ENCODE measurements at regions not wholly inside any gene's neighbourhood (a gene's known extent, or its start where the extent isn't known, plus 50 kb on each side); places are given as distances from the start of the nearest gene placed in this dataset.
"Not testable (repeated sequence)": the region's sequence is repeated elsewhere in the genome, so short reads cannot be mapped to it uniquely, and the experiment has no call there.

- DNase-seq (ENCODE audit: low spot score) = no peak
Measured at GRCh38 chr2:145909766-145910165, 1389.8 kb upstream of the ZEB2 start.

GRCh38 chr2:145909175-145909755 is 1389.3 kb upstream of the ZEB2 start:
- DNase-seq (ENCODE audit: low spot score) = no peak

- DNase-seq (ENCODE audit: low spot score) = no peak
Measured at GRCh38 chr2:145906354-145906753, 1386.4 kb upstream of the ZEB2 start.

- no peak for DNase-seq (ENCODE audit: low spot score)
Measured at GRCh38 chr2:145905371-145905770, 1385.5 kb upstream of the ZEB2 start.

GRCh38 chr2:145897151-145897550 is 1377.2 kb upstream of the ZEB2 start:
- DNase-seq (ENCODE audit: low spot score) = no peak

GRCh38 chr2:145887915-145888314 is 1368.0 kb upstream of the ZEB2 start:
- no peak for DNase-seq (ENCODE audit: low spot score)

GRCh38 chr2:145880997-145881396 is 1361.1 kb upstream of the ZEB2 start:
- not testable (repeated sequence) for DNase-seq (ENCODE audit: low spot score)

GRCh38 chr2:145875016-145875415 is 1355.1 kb upstream of the ZEB2 start:
- DNase-seq (ENCODE audit: low spot score) = no peak

- no peak for DNase-seq (ENCODE audit: low spot score)
Measured at GRCh38 chr2:145874466-145874865, 1354.5 kb upstream of the ZEB2 start.

- no peak for DNase-seq (ENCODE audit: low spot score)
Measured at GRCh38 chr2:145864501-145864900, 1344.6 kb upstream of the ZEB2 start.

GRCh38 chr2:145861940-145862339 is 1342.0 kb upstream of the ZEB2 start:
- no peak for DNase-seq (ENCODE audit: low spot score)

- no peak for DNase-seq (ENCODE audit: low spot score)
Measured at GRCh38 chr2:145860083-145860482, 1340.2 kb upstream of the ZEB2 start.

GRCh38 chr2:145855142-145855541 is 1335.2 kb upstream of the ZEB2 start:
- DNase-seq (ENCODE audit: low spot score) = no peak

- no peak for DNase-seq (ENCODE audit: low spot score)
Measured at GRCh38 chr2:145854039-145854755, 1334.3 kb upstream of the ZEB2 start.

GRCh38 chr2:145851730-145852129 is 1331.8 kb upstream of the ZEB2 start:
- no peak for DNase-seq (ENCODE audit: low spot score)

GRCh38 chr2:145849466-145849865 is 1329.5 kb upstream of the ZEB2 start:
- no peak for DNase-seq (ENCODE audit: low spot score)

- DNase-seq (ENCODE audit: low spot score) = no peak
Measured at GRCh38 chr2:145846982-145847381, 1327.1 kb upstream of the ZEB2 start.

GRCh38 chr2:145845923-145846322 is 1326.0 kb upstream of the ZEB2 start:
- DNase-seq (ENCODE audit: low spot score) = no peak

- DNase-seq (ENCODE audit: low spot score) = no peak
Measured at GRCh38 chr2:145845207-145845894, 1325.4 kb upstream of the ZEB2 start.

- no peak for DNase-seq (ENCODE audit: low spot score)
Measured at GRCh38 chr2:145841973-145842372, 1322.1 kb upstream of the ZEB2 start.

- no peak for DNase-seq (ENCODE audit: low spot score)
Measured at GRCh38 chr2:145836986-145837385, 1317.1 kb upstream of the ZEB2 start.

- no peak for DNase-seq (ENCODE audit: low spot score)
Measured at GRCh38 chr2:145835665-145836064, 1315.7 kb upstream of the ZEB2 start.

- DNase-seq (ENCODE audit: low spot score) = no peak
Measured at GRCh38 chr2:145832681-145833080, 1312.8 kb upstream of the ZEB2 start.
